Small intestine (tissue), 7 donors: ENCODE measurements at regions not wholly inside any gene's neighbourhood (a gene's known extent, or its start where the extent isn't known, plus 50 kb on each side); places are given as distances from the start of the nearest gene placed in this dataset.

Experiments used
- DNase-seq, 2 donors: peaks; one replicate each; pipeline versions ENCODE4 v3.0.0 to v3.0.0-alpha.2; 2013
- FAIRE-seq: peaks from 2 replicates; lab custom pipeline; 2012; peaks lifted over from hg19 to GRCh38; lab: Jason Lieb, UNC
- H3K27ac ChIP-seq, 3 donors: one replicate each; pipeline ENCODE4 v1.5.1; 2013; ENCODE audit warnings: low read length in 2 of 3, mild to moderate bottlenecking in 2 of 3, control low read depth in 1 of 3, inconsistent platforms in 1 of 3, low read depth in 1 of 3, moderate library complexity in 1 of 3
- H3K27me3 ChIP-seq, 3 donors: one replicate each; pipeline ENCODE4 v1.6.1; 2013; ENCODE audit warnings: low read length in 3 of 3, inconsistent platforms in 1 of 3; ENCODE audit not compliant: control insufficient read depth in 3 of 3, insufficient read depth in 3 of 3
- H3K36me3 ChIP-seq, 3 donors: one replicate each; pipeline ENCODE4 v1.6.1; 2013; ENCODE audit warnings: low read length in 3 of 3, inconsistent platforms in 1 of 3, low read depth in 1 of 3, mild to moderate bottlenecking in 1 of 3, moderate library complexity in 1 of 3; ENCODE audit not compliant: control insufficient read depth in 3 of 3, insufficient read depth in 2 of 3
- H3K4me1 ChIP-seq, 3 donors: one replicate each; pipeline ENCODE4 v1.6.1; 2013; ENCODE audit warnings: low read length in 2 of 3, inconsistent platforms in 1 of 3, low read depth in 1 of 3, mild to moderate bottlenecking in 1 of 3, moderate library complexity in 1 of 3; ENCODE audit not compliant: control insufficient read depth in 3 of 3, insufficient read depth in 2 of 3
- H3K4me3 ChIP-seq, 3 donors: one replicate each; pipeline ENCODE4 v1.5.1; 2013; ENCODE audit warnings: low read length in 3 of 3, control low read depth in 1 of 3, inconsistent platforms in 1 of 3, low read depth in 1 of 3, mild to moderate bottlenecking in 1 of 3, moderate library complexity in 1 of 3
- H3K9me3 ChIP-seq, 2 donors: one replicate each; pipeline ENCODE4 v1.6.1; 2013; ENCODE audit warnings: low read depth in 1 of 2, low read length in 1 of 2; ENCODE audit not compliant: control insufficient read depth in 2 of 2, insufficient read depth in 1 of 2
- WGBS, 3 donors: extraction: QIAGEN DNeasy Blood & Tissue Kit; methylation state at CpG; one replicate each; pipeline ENCODE4 v1.1.7; 2013; 5-methylcytosine and 5-hydroxymethylcytosine counted together
- donor health status: healthy with polysubstance abuse.
- donor health status: control.
- donor health status: control.
- donor health status: Bipolar disorder and iron deficiency.
- donor health status: healthy.

GRCh38 chr6:167049275-167049674, 50.1 kb downstream of the CEP43 start:
- H3K36me3 ChIP-seq: peaks cover 0 to 20% (median 0%) of the 10 kb centered on the region in 3 donors
- no peak overlapping the region for H3K27ac ChIP-seq
- no peaks in the 10 kb centered on the region for H3K9me3 ChIP-seq
- FAIRE-seq: no peak
- DNase-seq: no peak
- 79 to 93% (median 79%) methylated on average over 2 of the region's 2 CpGs for WGBS, 3 donors
- no peaks in the 10 kb centered on the region for H3K27me3 ChIP-seq
- H3K4me3 ChIP-seq: no peak overlapping the region
- H3K4me1 ChIP-seq: peaks cover 0 to 8% (median 0%) of the 10 kb centered on the region in 3 donors

- Histone ChIP-seq H3K4me3 (no peak overlapping the region), H3K27me3 (no peaks in the 10 kb centered on the region), H3K9me3 (no peaks in the 10 kb centered on the region), H3K4me1 (peaks cover 0 to 8% (median 0%) of the 10 kb centered on the region in 3 donors), H3K36me3 (peaks cover 0 to 12% (median 0%) of the 10 kb centered on the region in 3 donors), H3K27ac (no peak overlapping the region)
- no peak for FAIRE-seq
- no peak for DNase-seq
Observed at GRCh38 chr6:167050903-167051302, 51.7 kb downstream of the CEP43 start.

GRCh38 chr6:167053895-167054530, 54.8 kb downstream of the CEP43 start:
- 84 to 88% (median 86%) methylated on average over 5 of the region's 5 CpGs for WGBS, 3 donors
- no peak overlapping the region for H3K4me3 ChIP-seq

GRCh38 chr6:167054987-167055386, 55.8 kb downstream of the CEP43 start:
- H3K4me1 ChIP-seq: no peaks in the 10 kb centered on the region
- no peaks in the 10 kb centered on the region for H3K36me3 ChIP-seq
- DNase-seq (no peak), FAIRE-seq (no peak)
- H3K9me3 ChIP-seq: no peaks in the 10 kb centered on the region
- no peak overlapping the region for H3K4me3 ChIP-seq
- H3K27me3 ChIP-seq: no peaks in the 10 kb centered on the region
- WGBS, 3 donors: 87 to 89% (median 88%) methylated on average over 8 of the region's 8 CpGs
- no peak overlapping the region for H3K27ac ChIP-seq

More at GRCh38 chr6:167053895-167054530, 54.8 kb downstream of the CEP43 start:
- DNase-seq: no peak
- Histone ChIP-seq H3K27me3 (no peaks in the 10 kb centered on the region), H3K36me3 (no peaks in the 10 kb centered on the region), H3K9me3 (no peaks in the 10 kb centered on the region), H3K4me1 (no peaks in the 10 kb centered on the region), H3K27ac (peak overlapping the region in 1 of 3 donors; percentile 66)
- no peak for FAIRE-seq

GRCh38 chr6:167056370-167056769, 57.2 kb downstream of the CEP43 start:
- H3K9me3 ChIP-seq: no peaks in the 10 kb centered on the region
- WGBS, 3 donors: 73 to 85% (median 75%) methylated on average over 1 of the region's 1 CpG
- no peaks in the 10 kb centered on the region for H3K27me3 ChIP-seq
- no peaks in the 10 kb centered on the region for H3K36me3 ChIP-seq
- DNase-seq (peak in 1 of 2 donors; percentile 55), FAIRE-seq (no peak)
- no peak overlapping the region for H3K27ac ChIP-seq
- H3K4me3 ChIP-seq: no peak overlapping the region
- H3K4me1 ChIP-seq: no peaks in the 10 kb centered on the region

GRCh38 chr6:167058261-167058660, 59.1 kb downstream of the CEP43 start:
- DNase-seq (no peak), FAIRE-seq (no peak)
- Histone ChIP-seq H3K36me3 (no peaks in the 10 kb centered on the region), H3K4me1 (no peaks in the 10 kb centered on the region), H3K27me3 (no peaks in the 10 kb centered on the region), H3K27ac (no peak overlapping the region), H3K4me3 (no peak overlapping the region), H3K9me3 (no peaks in the 10 kb centered on the region)
- WGBS, 3 donors: 79 to 86% (median 85%) methylated on average over 3 of the region's 3 CpGs
